RWPE1 (cell line): ENCODE measurements at regions not wholly inside any gene's neighbourhood (a gene's known extent, or its start where the extent isn't known, plus 50 kb on each side); places are given as distances from the start of the nearest gene placed in this dataset.

Experiments used
- CTCF ChIA-PET: fragments of 350-600 bp; sonication (Branson Sonifier 250); formaldehyde crosslinking; extraction: SDS; loops from one replicate; lab custom pipeline; 2021; lab: Yijun Ruan, JAX
- POLR2A ChIA-PET: fragments of 400-600 bp; formaldehyde crosslinking; extraction: SDS; loops from one replicate; lab custom pipeline; 2020; ENCODE audit warnings: antibody characterized with exemption; ENCODE audit not compliant: low non-redundant PET; lab: Yijun Ruan, JAX
- DNase-seq: peaks from one replicate; pipeline ENCODE4 v3.0.0; 2012; ENCODE audit warnings: low spot score
- H3K27ac ChIP-seq: fragments of 450-650 bp; 2 replicates; pipeline ENCODE4 v1.5.1; 2017
- TF ChIP-seq, protein P1 (sequence below): fragments of 450-650 bp; conservative IDR thresholded peaks from 2 replicates; pipeline ENCODE4 v1.5.1; 2017; ENCODE audit warnings: low read depth, mild to moderate bottlenecking

DNA sequence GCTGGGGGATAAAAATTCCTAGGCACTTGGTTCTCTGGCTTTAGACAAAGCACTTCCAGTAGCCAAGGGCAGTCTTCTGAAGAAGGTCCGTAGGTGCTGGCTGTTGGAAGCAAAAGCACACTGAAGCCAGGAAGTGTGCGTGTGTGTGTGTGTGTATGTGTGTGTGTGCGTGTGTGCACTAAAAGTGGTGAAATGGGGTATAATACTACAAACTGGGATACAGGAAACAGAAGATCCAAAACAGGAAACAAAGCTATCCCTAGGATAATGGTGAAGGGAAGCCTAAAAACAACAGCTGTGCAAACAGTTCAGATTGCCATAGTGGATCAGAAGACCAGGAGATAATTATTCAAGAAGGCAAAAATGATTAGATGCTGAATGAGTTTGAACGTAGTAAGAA lies 103.4 kb downstream of the IL20RB start:
- ChIA-PET CTCF (no interaction called here), POLR2A (no interaction called here)
- TF ChIP-seq, protein P1, sequence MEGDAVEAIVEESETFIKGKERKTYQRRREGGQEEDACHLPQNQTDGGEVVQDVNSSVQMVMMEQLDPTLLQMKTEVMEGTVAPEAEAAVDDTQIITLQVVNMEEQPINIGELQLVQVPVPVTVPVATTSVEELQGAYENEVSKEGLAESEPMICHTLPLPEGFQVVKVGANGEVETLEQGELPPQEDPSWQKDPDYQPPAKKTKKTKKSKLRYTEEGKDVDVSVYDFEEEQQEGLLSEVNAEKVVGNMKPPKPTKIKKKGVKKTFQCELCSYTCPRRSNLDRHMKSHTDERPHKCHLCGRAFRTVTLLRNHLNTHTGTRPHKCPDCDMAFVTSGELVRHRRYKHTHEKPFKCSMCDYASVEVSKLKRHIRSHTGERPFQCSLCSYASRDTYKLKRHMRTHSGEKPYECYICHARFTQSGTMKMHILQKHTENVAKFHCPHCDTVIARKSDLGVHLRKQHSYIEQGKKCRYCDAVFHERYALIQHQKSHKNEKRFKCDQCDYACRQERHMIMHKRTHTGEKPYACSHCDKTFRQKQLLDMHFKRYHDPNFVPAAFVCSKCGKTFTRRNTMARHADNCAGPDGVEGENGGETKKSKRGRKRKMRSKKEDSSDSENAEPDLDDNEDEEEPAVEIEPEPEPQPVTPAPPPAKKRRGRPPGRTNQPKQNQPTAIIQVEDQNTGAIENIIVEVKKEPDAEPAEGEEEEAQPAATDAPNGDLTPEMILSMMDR = no peak
- no peak overlapping the region for H3K27ac ChIP-seq
- DNase-seq = no peak

DNA sequence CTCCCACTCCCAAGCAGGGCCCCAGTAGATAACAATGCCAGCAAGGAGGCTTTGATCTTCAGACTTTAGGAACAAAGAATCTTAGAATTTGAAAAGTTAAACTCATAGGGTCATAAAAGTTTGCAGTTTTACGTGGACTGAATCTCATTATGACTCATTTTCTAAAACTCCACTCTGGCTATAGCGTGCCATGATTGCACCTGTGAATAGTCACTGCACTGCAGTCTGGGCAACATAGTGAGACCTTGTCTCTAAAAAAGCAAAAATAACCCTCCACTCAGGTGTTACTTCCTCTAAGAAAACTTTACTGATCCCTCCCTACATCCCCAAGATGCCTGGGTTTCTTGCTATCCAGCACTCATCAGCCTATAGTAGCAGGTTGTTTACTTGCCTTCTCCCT lies 104.5 kb downstream of the IL20RB start:
- H3K27ac ChIP-seq = no peak overlapping the region
- TF ChIP-seq, protein P1 = no peak
- DNase-seq = no peak
- CTCF ChIA-PET = no interaction called here
- POLR2A ChIA-PET = no interaction called here

DNA sequence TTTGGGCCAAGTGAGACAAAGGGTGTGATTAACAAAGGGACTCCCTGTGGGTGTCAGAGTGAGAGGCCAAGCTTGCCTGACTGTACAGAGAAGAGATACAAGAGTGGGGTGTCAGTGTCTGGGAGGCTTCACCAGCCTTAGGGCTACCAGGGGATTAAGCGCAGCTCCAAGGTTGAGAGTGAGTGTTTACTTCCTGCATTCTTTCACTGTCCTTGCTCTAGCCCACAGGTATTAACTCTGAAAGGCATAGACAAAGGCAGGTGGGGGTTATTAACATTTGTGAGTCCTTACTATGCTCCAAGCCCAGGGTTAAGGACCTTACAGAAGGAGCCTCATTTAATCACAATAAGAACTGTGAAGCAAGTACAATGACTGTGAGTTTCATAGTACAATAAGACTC lies 107.6 kb downstream of the IL20RB start:
- no peak overlapping the region for H3K27ac ChIP-seq
- TF ChIP-seq, protein P1 = no peak
- DNase-seq = no peak
- CTCF ChIA-PET = no interaction called here
- POLR2A ChIA-PET = no interaction called here

DNA sequence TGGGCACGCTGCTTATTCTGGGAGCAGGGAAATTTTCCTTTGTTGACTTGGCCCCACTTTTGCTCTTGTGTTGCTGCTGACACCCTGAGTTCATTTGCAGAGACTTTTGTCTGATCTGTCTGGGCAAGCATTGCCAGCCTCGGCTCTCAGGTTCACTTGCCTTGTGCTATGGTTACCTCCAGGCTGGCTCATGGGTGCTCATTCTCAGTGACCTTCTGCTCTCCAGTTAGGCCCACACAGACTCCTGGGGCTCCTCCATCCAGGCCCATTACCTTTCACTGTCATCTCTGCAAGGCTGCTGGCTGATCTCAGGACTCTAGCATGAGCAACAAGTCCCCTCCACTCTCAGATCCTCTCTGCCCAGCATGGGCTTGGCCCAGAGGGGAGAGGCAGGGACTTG lies 108.3 kb downstream of the IL20RB start:
- DNase-seq = no peak
- TF ChIP-seq, protein P1 = no peak
- POLR2A ChIA-PET = no interaction called here

DNA sequence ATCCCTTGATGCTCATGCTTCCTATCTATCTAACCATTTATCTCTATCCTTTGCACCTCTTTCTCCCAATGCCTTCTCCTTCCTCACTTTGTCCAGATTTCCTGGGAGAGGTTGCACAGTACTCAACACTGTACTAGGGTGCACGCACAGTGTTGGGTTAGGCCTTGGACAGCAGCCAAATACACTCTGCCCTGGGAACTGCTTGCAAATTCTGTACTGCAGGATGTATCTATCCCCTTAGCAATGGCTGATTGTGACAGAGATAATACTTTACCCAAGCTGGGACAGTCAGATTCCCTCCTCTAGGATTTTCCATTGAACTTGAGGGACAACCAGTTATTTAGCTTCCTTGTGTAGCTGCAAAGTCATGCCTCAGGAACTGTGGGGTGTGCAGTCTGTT lies 113.3 kb downstream of the IL20RB start:
- TF ChIP-seq, protein P1 = no peak
- no peak overlapping the region for H3K27ac ChIP-seq
- DNase-seq = no peak
- POLR2A ChIA-PET = no interaction called here
- CTCF ChIA-PET = no interaction called here

More for the DNA sequence above, 108.3 kb downstream of the IL20RB start:
- no peak overlapping the region for H3K27ac ChIP-seq
- CTCF ChIA-PET = no interaction called here

DNA sequence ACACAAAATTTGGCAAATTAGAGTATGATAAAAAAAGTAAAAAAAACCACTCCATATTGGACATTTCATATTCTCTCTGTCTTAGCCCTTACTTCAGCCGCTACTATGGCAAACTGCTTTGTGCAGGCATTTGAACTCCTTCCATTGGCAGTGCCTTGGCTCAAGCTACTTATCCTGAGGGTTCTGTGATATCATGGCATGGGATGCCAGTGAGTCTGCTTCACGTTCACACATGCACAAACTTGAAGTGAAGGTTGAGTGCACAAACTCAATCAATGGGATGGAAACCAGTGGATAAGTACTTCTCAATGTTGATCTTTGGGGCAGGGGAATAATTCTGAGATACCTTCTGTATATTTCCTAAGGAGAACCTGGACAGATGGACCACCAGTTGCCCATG lies 117.2 kb downstream of the IL20RB start:
- POLR2A ChIA-PET = no interaction called here
- DNase-seq = no peak
- CTCF ChIA-PET = no interaction called here
- H3K27ac ChIP-seq = no peak overlapping the region
- TF ChIP-seq, protein P1 = no peak

DNA sequence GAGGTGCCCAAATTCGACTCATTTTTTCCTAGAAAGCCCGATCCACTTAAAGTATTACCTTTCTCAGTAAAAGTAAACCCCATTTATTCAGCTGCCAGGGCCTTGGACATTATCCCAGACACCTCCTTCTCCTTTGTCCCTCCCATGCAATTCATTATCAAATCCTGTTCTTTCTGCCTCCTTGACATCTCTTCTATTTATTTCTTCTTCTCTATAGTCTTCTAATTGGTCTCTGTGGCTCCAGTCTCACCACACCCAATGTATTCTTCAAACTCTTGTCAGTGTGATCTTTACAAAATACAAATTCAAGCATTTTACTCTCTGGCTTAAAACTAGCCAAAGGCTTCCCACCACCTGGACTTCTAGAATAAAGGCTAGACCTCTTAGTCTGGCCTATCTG lies 120.3 kb downstream of the IL20RB start:
- ChIA-PET CTCF (no interaction called here), POLR2A (no interaction called here)
- TF ChIP-seq, protein P1 = no peak
- no peak overlapping the region for H3K27ac ChIP-seq
- no peak for DNase-seq
